ENCODE measurements at regions not wholly inside any gene's neighbourhood (a gene's known extent, or its start where the extent isn't known, plus 50 kb on each side); places are given as distances from the start of the nearest gene placed in this dataset.

DNA sequence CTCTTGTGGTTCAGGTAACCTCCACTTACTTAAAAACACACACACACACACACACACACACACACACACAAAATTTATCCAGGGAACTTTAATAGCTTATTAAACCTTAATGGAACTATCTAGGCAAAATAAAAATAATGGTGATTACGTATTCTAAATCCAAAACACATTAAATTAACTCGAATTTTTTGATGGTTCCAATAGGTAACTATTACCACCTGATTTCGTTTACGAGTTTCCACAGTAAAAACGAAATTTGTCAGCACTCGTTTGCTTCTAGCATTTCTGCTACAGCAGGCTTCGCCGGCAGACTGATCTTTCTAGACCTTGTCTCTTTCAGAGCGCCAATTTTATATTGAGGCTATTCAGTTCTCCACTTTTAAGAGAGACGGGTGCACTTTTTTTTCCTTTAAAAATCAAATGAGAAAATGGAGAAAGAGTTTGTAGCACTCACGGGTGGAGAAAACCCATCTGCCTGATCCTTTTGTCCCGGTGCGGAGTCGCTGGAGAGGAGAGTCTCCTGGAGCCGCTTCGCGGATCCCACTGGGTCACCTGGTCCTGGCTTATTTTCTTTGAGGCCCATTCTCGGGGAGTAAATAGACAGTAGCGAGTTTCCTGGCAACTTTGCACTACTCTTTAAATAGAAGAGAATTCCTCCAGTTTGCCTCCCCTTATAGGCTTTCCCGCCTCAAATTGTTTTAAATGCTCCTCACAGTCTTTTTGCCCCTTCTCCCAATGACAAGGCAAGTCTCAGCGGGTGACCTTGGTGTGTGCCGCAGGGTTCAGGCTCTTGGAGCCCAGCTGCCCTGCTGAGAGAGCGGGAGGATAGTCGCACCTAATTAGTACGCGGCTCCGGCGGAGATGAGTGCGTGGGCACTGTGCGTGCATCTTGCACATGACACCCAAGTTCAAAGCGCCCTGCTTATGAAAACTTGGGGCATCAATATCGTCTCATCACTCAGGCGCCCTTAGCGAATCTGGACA lies 117.0 kb downstream of the KCNRG start:
- TF ChIP-seq POLR2A (IDR thresholded peaks at IDR 0.05) (no peak), EP300 (IDR thresholded peaks at IDR 0.05; ENCODE audit: low read depth) (no peak), POLR2AphosphoS5 (IDR thresholded peaks at IDR 0.05) (no peak)
- TF ChIP-seq, protein P1, sequence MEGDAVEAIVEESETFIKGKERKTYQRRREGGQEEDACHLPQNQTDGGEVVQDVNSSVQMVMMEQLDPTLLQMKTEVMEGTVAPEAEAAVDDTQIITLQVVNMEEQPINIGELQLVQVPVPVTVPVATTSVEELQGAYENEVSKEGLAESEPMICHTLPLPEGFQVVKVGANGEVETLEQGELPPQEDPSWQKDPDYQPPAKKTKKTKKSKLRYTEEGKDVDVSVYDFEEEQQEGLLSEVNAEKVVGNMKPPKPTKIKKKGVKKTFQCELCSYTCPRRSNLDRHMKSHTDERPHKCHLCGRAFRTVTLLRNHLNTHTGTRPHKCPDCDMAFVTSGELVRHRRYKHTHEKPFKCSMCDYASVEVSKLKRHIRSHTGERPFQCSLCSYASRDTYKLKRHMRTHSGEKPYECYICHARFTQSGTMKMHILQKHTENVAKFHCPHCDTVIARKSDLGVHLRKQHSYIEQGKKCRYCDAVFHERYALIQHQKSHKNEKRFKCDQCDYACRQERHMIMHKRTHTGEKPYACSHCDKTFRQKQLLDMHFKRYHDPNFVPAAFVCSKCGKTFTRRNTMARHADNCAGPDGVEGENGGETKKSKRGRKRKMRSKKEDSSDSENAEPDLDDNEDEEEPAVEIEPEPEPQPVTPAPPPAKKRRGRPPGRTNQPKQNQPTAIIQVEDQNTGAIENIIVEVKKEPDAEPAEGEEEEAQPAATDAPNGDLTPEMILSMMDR (IDR thresholded peaks at IDR 0.05) = no peak

Measured in transverse colon (tissue), 4 donors.